H54 (cell line): ENCODE measurements at regions not wholly inside any gene's neighbourhood (a gene's known extent, or its start where the extent isn't known, plus 50 kb on each side); places are given as distances from the start of the nearest gene placed in this dataset.

ENCODE experiments used
- DNase-seq: peaks from one replicate; pipeline ENCODE4 v3.0.0; 2011; ENCODE audit warnings: low spot score, mixed read lengths; ENCODE audit not compliant: insufficient read length
- FAIRE-seq: peaks from 3 replicates; lab custom pipeline; 2011; peaks lifted over from hg19 to GRCh38; lab: Jason Lieb, UNC
- POLR2A ChIP-seq: IDR thresholded peaks from 2 replicates; pipeline ENCODE4 v1.6.1; 2011; ENCODE audit warnings: low read depth, mild to moderate bottlenecking, low read length

- FAIRE-seq (no peak), DNase-seq (no peak)
- no peak for TF ChIP-seq POLR2A
Measured at GRCh38 chr4:52244848-52245247, 193.7 kb downstream of the SPATA18 start.

DNA sequence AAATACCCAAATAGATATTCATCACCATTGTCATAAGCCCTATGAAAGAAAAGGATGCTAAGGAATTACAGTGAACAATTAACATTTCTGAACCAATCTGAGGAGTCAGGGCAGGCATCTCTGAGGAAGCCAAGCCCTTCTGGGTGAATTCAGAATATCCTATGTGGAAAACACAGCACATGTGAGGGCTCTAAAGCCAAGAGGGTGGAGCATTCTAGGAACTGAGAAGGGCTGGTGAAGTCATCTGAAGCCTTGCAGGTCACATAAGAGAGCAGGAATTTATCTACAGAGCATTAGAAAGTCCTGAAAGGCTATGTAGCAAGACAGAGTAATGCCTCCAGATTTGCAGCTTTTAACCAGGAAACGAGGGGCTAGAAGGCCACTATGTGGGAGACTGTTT, 195.7 kb downstream of the SPATA18 start:
- DNase-seq (no peak), FAIRE-seq (no peak)
- TF ChIP-seq POLR2A, result no peak

DNA sequence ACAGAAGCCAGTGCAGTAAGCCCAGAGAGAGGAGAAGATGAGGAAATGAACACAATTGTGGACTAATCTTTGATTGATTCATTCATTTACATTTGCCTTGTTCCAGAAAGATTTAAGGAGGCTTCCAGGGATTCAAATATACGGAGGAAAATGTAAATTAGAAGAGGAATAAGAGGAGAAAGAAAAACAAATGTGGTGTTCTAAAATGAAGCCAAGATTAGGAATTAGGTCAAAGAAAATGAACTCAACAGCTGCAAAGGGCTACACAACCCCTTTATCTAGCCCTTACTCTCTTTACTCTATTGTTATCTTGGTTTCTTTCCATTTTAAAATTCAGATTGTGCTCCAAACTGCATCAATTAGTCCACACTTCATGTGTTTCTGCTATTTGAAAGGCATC, 196.8 kb downstream of the SPATA18 start:
- FAIRE-seq, result no peak
- DNase-seq, result no peak
- TF ChIP-seq POLR2A, result no peak

- no peak for TF ChIP-seq POLR2A
- FAIRE-seq, result no peak
- DNase-seq, result no peak
Measured at GRCh38 chr4:52248820-52249219, 197.7 kb downstream of the SPATA18 start.

DNA sequence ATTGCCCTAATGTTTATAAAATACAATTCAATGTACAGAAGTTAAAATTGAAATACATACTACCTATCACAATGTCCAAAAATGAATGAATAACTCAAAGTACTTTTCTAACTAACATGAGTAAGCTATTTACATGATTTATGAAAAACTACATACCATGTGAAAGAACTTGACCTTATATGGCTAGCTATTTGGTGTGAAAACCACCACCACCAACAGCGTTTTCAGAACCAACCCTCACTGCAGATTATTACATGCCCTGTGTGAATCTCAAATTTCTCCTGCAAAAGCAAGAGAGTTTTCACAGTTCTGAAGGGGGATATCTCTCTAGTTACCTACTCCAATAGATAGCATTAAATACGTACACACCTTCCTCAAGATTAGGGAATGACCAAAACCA, 198.5 kb downstream of the SPATA18 start:
- no peak for FAIRE-seq
- DNase-seq, result no peak
- TF ChIP-seq POLR2A, result no peak

GRCh38 chr4:52250154-52250553, 199.1 kb downstream of the SPATA18 start:
- no peak for TF ChIP-seq POLR2A
- DNase-seq (no peak), FAIRE-seq (no peak)

DNA sequence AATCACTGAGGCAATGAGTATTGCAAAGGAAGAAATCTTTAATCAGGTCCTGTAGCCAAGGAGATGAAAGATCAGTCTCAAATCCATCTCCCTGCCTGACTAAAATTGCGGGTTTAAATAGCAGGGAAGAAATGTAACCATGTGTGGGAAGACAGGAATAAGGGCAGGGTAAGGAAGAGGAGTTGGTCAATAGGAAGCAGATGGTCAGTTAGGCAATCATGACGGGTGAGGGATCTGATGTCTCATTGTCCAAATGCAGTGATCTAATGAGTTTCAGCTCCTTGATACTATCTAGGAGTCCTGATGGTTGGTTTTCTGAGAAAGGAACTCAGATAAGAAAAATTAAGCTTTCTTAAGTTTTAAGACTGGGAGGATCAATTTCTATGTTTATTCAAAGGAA, 200.8 kb downstream of the SPATA18 start:
- FAIRE-seq (no peak), DNase-seq (no peak)
- TF ChIP-seq POLR2A, result no peak

DNA sequence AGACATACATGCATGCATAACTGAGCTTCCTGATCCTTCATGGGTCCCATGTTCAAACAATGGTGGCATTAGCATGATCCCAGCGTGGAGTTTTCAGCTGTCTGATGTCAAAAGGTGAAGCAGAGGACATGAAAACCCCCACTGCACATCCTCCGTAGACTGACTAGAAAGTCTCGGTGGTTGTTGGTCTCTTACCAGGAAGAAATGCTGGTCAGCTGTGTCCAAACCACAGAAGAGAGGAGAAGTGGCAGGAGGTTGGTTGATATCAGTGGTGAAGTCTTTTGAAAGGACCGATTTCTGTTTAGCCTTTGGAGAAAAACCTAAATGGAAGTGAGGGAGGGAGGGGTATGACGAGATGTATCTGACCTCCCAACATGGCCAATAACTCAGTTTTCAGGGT, 201.9 kb downstream of the SPATA18 start:
- TF ChIP-seq POLR2A, result no peak
- DNase-seq (no peak), FAIRE-seq (no peak)

GRCh38 chr4:52256522-52256921, 205.4 kb downstream of the SPATA18 start:
- FAIRE-seq (no peak), DNase-seq (no peak)

GRCh38 chr4:52259978-52260377, 208.9 kb downstream of the SPATA18 start:
- no peak for TF ChIP-seq POLR2A
- DNase-seq (no peak), FAIRE-seq (no peak)

More at GRCh38 chr4:52256522-52256921, 205.4 kb downstream of the SPATA18 start:
- no peak for TF ChIP-seq POLR2A

- FAIRE-seq (no peak), DNase-seq (no peak)
- no peak for TF ChIP-seq POLR2A
Measured at GRCh38 chr4:52260514-52261210, 209.6 kb downstream of the SPATA18 start.

DNA sequence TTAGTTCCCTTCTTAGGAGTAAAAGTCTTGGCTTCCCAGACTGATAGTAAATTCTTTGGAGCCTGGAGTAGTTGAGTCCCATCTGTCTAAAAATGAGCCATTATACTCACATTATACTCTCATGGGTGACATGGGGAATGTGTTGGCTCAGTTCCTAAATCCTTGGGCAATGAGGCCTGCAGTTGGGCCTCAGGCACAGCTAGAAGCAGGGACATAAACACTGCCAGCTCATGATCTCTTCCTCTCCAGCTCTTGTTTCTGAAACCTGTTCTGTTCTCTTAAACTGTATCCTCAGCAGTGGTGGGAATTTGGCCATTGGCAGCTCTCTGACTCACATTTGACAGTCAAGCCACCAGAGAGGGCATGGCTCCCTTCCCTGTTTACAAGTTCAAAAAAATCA, 212.5 kb downstream of the SPATA18 start:
- FAIRE-seq (no peak), DNase-seq (no peak)
- no peak for TF ChIP-seq POLR2A

DNA sequence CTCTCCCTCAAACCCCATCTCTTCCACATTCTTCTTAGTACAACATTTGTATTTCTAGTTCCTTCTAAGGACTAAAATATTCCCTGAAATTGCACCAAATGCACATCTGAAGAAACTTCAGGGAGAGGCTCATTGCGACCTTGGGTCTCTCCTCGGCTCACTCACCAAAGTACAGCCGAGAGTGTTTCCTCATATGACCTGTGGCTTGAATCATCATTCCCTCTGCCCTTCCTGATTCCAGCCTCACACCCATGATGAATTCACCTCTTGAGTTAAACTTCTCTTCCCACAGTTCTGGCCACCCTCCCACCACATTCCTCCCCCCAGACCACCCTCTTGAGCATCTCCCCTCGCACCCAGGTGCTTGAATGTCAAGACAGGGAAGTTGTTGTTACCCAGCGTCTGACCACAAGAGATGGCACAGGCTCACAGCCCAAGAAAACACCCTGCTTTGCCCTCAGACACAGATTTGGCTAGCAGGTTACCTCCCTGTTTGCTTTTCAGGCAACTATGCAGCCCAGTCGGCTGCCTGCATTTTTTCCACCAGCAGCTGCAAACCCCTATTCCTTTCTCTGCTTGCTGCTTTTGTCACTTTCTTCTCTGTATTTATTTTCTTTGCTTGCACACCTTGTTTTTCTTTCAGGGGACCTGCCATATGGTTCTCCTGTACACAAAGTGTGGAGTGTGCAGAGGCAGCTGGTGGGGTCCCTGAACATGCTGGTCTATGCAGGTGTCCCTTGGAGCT, 214.8 kb downstream of the SPATA18 start:
- DNase-seq, result no peak
- no peak for TF ChIP-seq POLR2A
- FAIRE-seq, result no peak

DNA sequence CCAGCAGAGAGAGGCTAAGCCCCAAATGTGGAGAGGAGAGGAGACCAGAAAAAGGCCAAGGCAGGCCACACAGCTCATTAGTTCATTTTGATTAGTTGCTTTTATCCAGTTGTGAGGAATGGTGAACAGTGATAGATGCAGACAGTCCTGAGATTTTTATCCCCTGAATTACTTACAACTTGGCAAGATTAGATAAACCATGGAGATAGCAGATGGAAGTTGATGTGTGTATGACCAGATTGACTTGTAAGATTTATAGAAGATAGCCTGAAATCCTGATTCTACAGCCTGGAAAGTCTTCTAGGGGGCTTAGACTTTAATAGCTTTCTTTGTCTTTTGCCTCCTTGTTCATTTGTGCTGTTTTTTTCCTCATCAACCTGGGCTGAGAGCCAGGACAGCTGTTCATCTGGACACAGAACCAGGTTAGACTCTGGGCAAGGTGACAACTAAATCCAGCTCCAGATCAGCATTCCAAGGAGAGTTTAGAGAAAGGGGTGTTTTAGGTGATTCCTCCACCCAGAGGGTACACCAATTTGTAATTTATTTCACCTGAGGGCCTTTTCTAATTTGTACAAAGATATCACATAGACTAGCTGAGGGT, 215.5 kb downstream of the SPATA18 start:
- DNase-seq, result no peak
- no peak for TF ChIP-seq POLR2A
- no peak for FAIRE-seq
